Spinal cord (tissue), 9 donors: ENCODE measurements at regions not wholly inside any gene's neighbourhood (a gene's known extent, or its start where the extent isn't known, plus 50 kb on each side); places are given as distances from the start of the nearest gene placed in this dataset.
A peak's percentile ranks its signal among the peaks of the same experiment; 100 is the strongest.

Experiments used
- DNase-seq, 6 donors: peaks; one replicate each; pipeline versions ENCODE4 v3.0.0 to v3.0.0-alpha.2; 2013 to 2015; ENCODE audit warnings: low spot score in 6 of 6, low read depth in 4 of 6
- H3K27ac ChIP-seq: one replicate; pipeline ENCODE4 v1.5.1; 2013; ENCODE audit warnings: low read depth, low read length, control low read depth
- H3K27me3 ChIP-seq: one replicate; pipeline ENCODE4 v1.6.1; 2013; ENCODE audit warnings: low read length; ENCODE audit not compliant: control insufficient read depth, insufficient read depth
- H3K36me3 ChIP-seq: one replicate; pipeline ENCODE4 v1.6.1; 2013; ENCODE audit warnings: low read length; ENCODE audit not compliant: control insufficient read depth, insufficient read depth
- H3K4me1 ChIP-seq: one replicate; pipeline ENCODE4 v1.6.1; 2013; ENCODE audit warnings: low read length; ENCODE audit not compliant: control insufficient read depth, insufficient read depth
- H3K4me3 ChIP-seq: one replicate; pipeline ENCODE4 v1.5.1; 2013; ENCODE audit warnings: low read depth, low read length, control low read depth
- H3K9me3 ChIP-seq: one replicate; pipeline ENCODE4 v1.6.1; 2013; ENCODE audit warnings: low read length; ENCODE audit not compliant: control insufficient read depth, insufficient read depth
- WGBS: methylation state at CpG from one replicate; pipeline ENCODE4 v1.1.5; 2013; ENCODE audit warnings: missing lambda C conversion rate; ENCODE audit not compliant: insufficient coverage; 5-methylcytosine and 5-hydroxymethylcytosine counted together
- donor health status: healthy.

GRCh38 chr7:17447728-17448478 is 149.5 kb downstream of the AHR start:
- DNase-seq, result no peak
- Histone ChIP-seq H3K4me3 (no peak overlapping the region), H3K27ac (no peak overlapping the region), H3K4me1 (no peaks in the 10 kb centered on the region), H3K27me3 (no peaks in the 10 kb centered on the region), H3K36me3 (no peaks in the 10 kb centered on the region), H3K9me3 (peaks cover 10% of the 10 kb centered on the region)
- WGBS, result no CpG with 5 or more reads among the region's 1 CpG

- H3K36me3 ChIP-seq, result no peaks in the 10 kb centered on the region
- 82% methylated on average over 1 of the region's 2 CpGs for WGBS
- no peak for DNase-seq
Measured at GRCh38 chr7:17448479-17449423, 150.3 kb downstream of the AHR start.

GRCh38 chr7:17456541-17456940 is 158.1 kb downstream of the AHR start:
- no peak overlapping the region for H3K27ac ChIP-seq
- WGBS, result no CpG with 5 or more reads among the region's 2 CpGs
- H3K36me3 ChIP-seq, result no peaks in the 10 kb centered on the region
- DNase-seq, result no peak
- H3K9me3 ChIP-seq, result no peaks in the 10 kb centered on the region
- no peaks in the 10 kb centered on the region for H3K27me3 ChIP-seq
- no peaks in the 10 kb centered on the region for H3K4me1 ChIP-seq
- no peak overlapping the region for H3K4me3 ChIP-seq

More at GRCh38 chr7:17448479-17449423, 150.3 kb downstream of the AHR start:
- H3K27me3 ChIP-seq, result no peaks in the 10 kb centered on the region
- H3K9me3 ChIP-seq, result peaks cover 10% of the 10 kb centered on the region
- H3K4me1 ChIP-seq, result no peaks in the 10 kb centered on the region
- no peak overlapping the region for H3K4me3 ChIP-seq
- H3K27ac ChIP-seq, result no peak overlapping the region

GRCh38 chr7:17460001-17460400 is 161.5 kb downstream of the AHR start:
- no peak for DNase-seq
- no peak overlapping the region for H3K4me3 ChIP-seq
- no peaks in the 10 kb centered on the region for H3K9me3 ChIP-seq
- no peaks in the 10 kb centered on the region for H3K27me3 ChIP-seq
- H3K36me3 ChIP-seq, result no peaks in the 10 kb centered on the region
- no peaks in the 10 kb centered on the region for H3K4me1 ChIP-seq
- H3K27ac ChIP-seq, result no peak overlapping the region

- H3K27ac ChIP-seq, result no peak overlapping the region
- 100% methylated on average over 1 of the region's 4 CpGs for WGBS
- no peaks in the 10 kb centered on the region for H3K9me3 ChIP-seq
- DNase-seq, result no peak
- no peaks in the 10 kb centered on the region for H3K4me1 ChIP-seq
- no peaks in the 10 kb centered on the region for H3K27me3 ChIP-seq
- no peak overlapping the region for H3K4me3 ChIP-seq
- H3K36me3 ChIP-seq, result no peaks in the 10 kb centered on the region
Measured at GRCh38 chr7:17460665-17461064, 162.2 kb downstream of the AHR start.

GRCh38 chr7:17462131-17462631 is 163.7 kb downstream of the AHR start:
- H3K4me3 ChIP-seq, result no peak overlapping the region
- H3K4me1 ChIP-seq, result no peaks in the 10 kb centered on the region
- 10% methylated on average over 1 of the region's 3 CpGs for WGBS
- no peaks in the 10 kb centered on the region for H3K36me3 ChIP-seq
- no peak overlapping the region for H3K27ac ChIP-seq
- no peak for DNase-seq
- H3K9me3 ChIP-seq, result no peaks in the 10 kb centered on the region
- H3K27me3 ChIP-seq, result no peaks in the 10 kb centered on the region

GRCh38 chr7:17463511-17464085 is 165.1 kb downstream of the AHR start:
- no peak for DNase-seq
- Histone ChIP-seq H3K9me3 (no peaks in the 10 kb centered on the region), H3K4me1 (no peaks in the 10 kb centered on the region), H3K27me3 (no peaks in the 10 kb centered on the region), H3K36me3 (no peaks in the 10 kb centered on the region), H3K4me3 (no peak overlapping the region), H3K27ac (no peak overlapping the region)
- WGBS, result 86% methylated on average over 2 of the region's 5 CpGs

- peak in 2 of 6 donors; percentile 13 to 39 for DNase-seq
- Histone ChIP-seq H3K4me3 (no peak overlapping the region), H3K9me3 (no peaks in the 10 kb centered on the region), H3K36me3 (no peaks in the 10 kb centered on the region), H3K27me3 (no peaks in the 10 kb centered on the region), H3K4me1 (no peaks in the 10 kb centered on the region), H3K27ac (no peak overlapping the region)
- WGBS, result 29% methylated on average over 7 of the region's 7 CpGs
Measured at GRCh38 chr7:17466216-17466615, 167.8 kb downstream of the AHR start.

- H3K9me3 ChIP-seq, result no peaks in the 10 kb centered on the region
- no peak overlapping the region for H3K27ac ChIP-seq
- 100% methylated on average over 2 of the region's 6 CpGs for WGBS
- no peaks in the 10 kb centered on the region for H3K4me1 ChIP-seq
- DNase-seq, result no peak
- H3K27me3 ChIP-seq, result no peaks in the 10 kb centered on the region
- no peaks in the 10 kb centered on the region for H3K36me3 ChIP-seq
- H3K4me3 ChIP-seq, result no peak overlapping the region
Measured at GRCh38 chr7:17467386-17467945, 169.0 kb downstream of the AHR start.
